SU-DHL-6 (cell line): ENCODE measurements at regions not wholly inside any gene's neighbourhood (a gene's known extent, or its start where the extent isn't known, plus 50 kb on each side); places are given as distances from the start of the nearest gene placed in this dataset.
"Not testable (repeated sequence)": the region's sequence is repeated elsewhere in the genome, so short reads cannot be mapped to it uniquely, and the experiment has no call there.

ENCODE experiments used
- H2AFZ ChIP-seq: fragments of 200-600 bp; sonication (generic); 2 replicates; pipeline ENCODE4 v1.6.1; 2014; ENCODE audit warnings: low read depth, mild to moderate bottlenecking, moderate library complexity, mixed read lengths, antibody characterized with exemption, low read length; ENCODE audit not compliant: severe bottlenecking
- H3F3A ChIP-seq: fragments of 200-600 bp; shearing (Covaris generic); 2 replicates; pipeline ENCODE4 v1.6.0; 2016; ENCODE audit warnings: antibody characterized with exemption, mild to moderate bottlenecking; ENCODE audit not compliant: insufficient read depth
- H3K27ac ChIP-seq: fragments of 200-600 bp; sonication (generic); 2 replicates; pipeline ENCODE4 v1.5.1; 2016; ENCODE audit warnings: low read depth, mild to moderate bottlenecking, low read length, moderate library complexity, mixed read lengths
- H3K27me3 ChIP-seq: fragments of 200-600 bp; sonication (generic), shearing (Covaris generic); 2 replicates; pipeline ENCODE4 v1.6.0; 2014; ENCODE audit warnings: mild to moderate bottlenecking, low read length
- H3K36me3 ChIP-seq: fragments of 200-600 bp; sonication (generic); 2 replicates; pipeline ENCODE4 v1.6.1; 2014; ENCODE audit warnings: mild to moderate bottlenecking, low read length, mixed read lengths
- H3K4me2 ChIP-seq: fragments of 300-600, 200-600 bp; shearing (Covaris generic), sonication (generic); 2 replicates; pipeline ENCODE4 v1.6.0; 2014; ENCODE audit warnings: low read length, low read depth, mild to moderate bottlenecking; ENCODE audit not compliant: poor library complexity, severe bottlenecking
- H3K4me3 ChIP-seq: fragments of 200-600 bp; sonication (generic); 2 replicates; pipeline ENCODE4 v1.5.1; 2014; ENCODE audit warnings: antibody characterized with exemption, low read length, mild to moderate bottlenecking, mixed read lengths; ENCODE audit not compliant: insufficient read depth, poor library complexity, severe bottlenecking
- H3K79me2 ChIP-seq: fragments of 200-600 bp; sonication (generic); 2 replicates; pipeline ENCODE4 v1.6.1; 2014; ENCODE audit warnings: mild to moderate bottlenecking, low read length, moderate library complexity; ENCODE audit not compliant: insufficient read depth
- H3K9ac ChIP-seq: fragments of 200-600 bp; sonication (generic); 2 replicates; pipeline ENCODE4 v1.7.0; 2014; ENCODE audit warnings: mild to moderate bottlenecking, low read length
- H3K9me2 ChIP-seq: fragments of 200-600 bp; sonication (generic); replicated peaks from 2 replicates; pipeline ENCODE4 v1.6.1; 2014; ENCODE audit warnings: low read length; ENCODE audit not compliant: insufficient read depth
- H3K9me3 ChIP-seq: fragments of 200-600 bp; sonication (generic); 2 replicates; pipeline ENCODE4 v1.6.1; 2014; ENCODE audit warnings: low read length, mixed read lengths; ENCODE audit not compliant: insufficient read depth
- H4K20me1 ChIP-seq: fragments of 200-600 bp; sonication (generic); 2 replicates; pipeline ENCODE4 v1.6.1; 2014; ENCODE audit warnings: low read depth, mild to moderate bottlenecking, antibody characterized with exemption, low read length, moderate library complexity, mixed read lengths
- EZH2phosphoT487 ChIP-seq: fragments of 200-600 bp; sonication (generic), shearing (Covaris generic); conservative IDR thresholded peaks from 2 replicates; pipeline ENCODE4 v1.6.1; 2018; ENCODE audit warnings: mild to moderate bottlenecking, antibody characterized with exemption, low read length, moderate library complexity, mixed read lengths
- TF ChIP-seq, protein P1 (sequence below): fragments of 200-600 bp; sonication (generic); IDR thresholded peaks from one replicate; pipeline ENCODE4 v1.5.1; 2017; ENCODE audit warnings: antibody characterized with exemption, mild to moderate bottlenecking, low read length, moderate library complexity; ENCODE audit not compliant: insufficient read depth, poor library complexity, severe bottlenecking

DNA sequence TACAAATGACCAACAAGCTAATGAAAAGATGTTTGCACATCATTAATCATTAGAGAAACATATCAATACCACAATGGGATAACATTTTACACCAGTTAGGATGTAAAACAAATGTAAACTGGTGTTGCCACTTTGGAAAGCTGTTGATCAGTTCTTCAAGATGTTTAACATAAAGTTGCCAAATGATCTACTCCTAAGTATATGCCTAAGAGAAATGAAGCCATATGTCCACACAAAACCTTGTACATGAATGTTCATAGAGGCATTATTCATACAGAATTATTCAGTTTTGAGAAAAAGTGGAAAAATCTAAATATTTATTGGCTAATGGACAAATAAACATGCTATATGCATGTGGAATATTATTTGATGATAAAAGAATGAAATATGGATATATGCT is 136.9 kb upstream of the KITLG start:
- TF ChIP-seq, protein P1, sequence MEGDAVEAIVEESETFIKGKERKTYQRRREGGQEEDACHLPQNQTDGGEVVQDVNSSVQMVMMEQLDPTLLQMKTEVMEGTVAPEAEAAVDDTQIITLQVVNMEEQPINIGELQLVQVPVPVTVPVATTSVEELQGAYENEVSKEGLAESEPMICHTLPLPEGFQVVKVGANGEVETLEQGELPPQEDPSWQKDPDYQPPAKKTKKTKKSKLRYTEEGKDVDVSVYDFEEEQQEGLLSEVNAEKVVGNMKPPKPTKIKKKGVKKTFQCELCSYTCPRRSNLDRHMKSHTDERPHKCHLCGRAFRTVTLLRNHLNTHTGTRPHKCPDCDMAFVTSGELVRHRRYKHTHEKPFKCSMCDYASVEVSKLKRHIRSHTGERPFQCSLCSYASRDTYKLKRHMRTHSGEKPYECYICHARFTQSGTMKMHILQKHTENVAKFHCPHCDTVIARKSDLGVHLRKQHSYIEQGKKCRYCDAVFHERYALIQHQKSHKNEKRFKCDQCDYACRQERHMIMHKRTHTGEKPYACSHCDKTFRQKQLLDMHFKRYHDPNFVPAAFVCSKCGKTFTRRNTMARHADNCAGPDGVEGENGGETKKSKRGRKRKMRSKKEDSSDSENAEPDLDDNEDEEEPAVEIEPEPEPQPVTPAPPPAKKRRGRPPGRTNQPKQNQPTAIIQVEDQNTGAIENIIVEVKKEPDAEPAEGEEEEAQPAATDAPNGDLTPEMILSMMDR, result no peak
- TF ChIP-seq EZH2phosphoT487, result no peak
- Histone ChIP-seq H2AFZ (no peak overlapping the region), H3F3A (no peaks in the 10 kb centered on the region), H3K4me3 (no peak overlapping the region), H3K27ac (no peak overlapping the region), H3K36me3 (no peaks in the 10 kb centered on the region), H3K9me2 (no peaks in the 10 kb centered on the region), H3K27me3 (no peaks in the 10 kb centered on the region), H3K79me2 (no peaks in the 10 kb centered on the region), H3K4me2 (no peak overlapping the region), H3K9ac (no peak overlapping the region), H3K9me3 (no peaks in the 10 kb centered on the region), H4K20me1 (no peaks in the 10 kb centered on the region)

GRCh38 chr12:88716240-88716639 is 136.0 kb upstream of the KITLG start:
- Histone ChIP-seq H3K9me2 (no peaks in the 10 kb centered on the region), H3K27me3 (no peaks in the 10 kb centered on the region), H3K27ac (no peak overlapping the region), H2AFZ (no peak overlapping the region), H3K9me3 (no peaks in the 10 kb centered on the region), H3F3A (no peaks in the 10 kb centered on the region), H3K9ac (no peak overlapping the region), H3K36me3 (no peaks in the 10 kb centered on the region), H3K4me3 (no peak overlapping the region), H4K20me1 (no peaks in the 10 kb centered on the region), H3K4me2 (no peak overlapping the region), H3K79me2 (no peaks in the 10 kb centered on the region)
- TF ChIP-seq EZH2phosphoT487, result no peak
- TF ChIP-seq, protein P1, result no peak

GRCh38 chr12:88715673-88716072 is 135.4 kb upstream of the KITLG start:
- Histone ChIP-seq H3K27me3 (no peaks in the 10 kb centered on the region), H3K4me2 (no peak overlapping the region), H3K79me2 (no peaks in the 10 kb centered on the region), H3K9me3 (no peaks in the 10 kb centered on the region), H3K4me3 (no peak overlapping the region), H3K9me2 (no peaks in the 10 kb centered on the region), H3K36me3 (no peaks in the 10 kb centered on the region), H3F3A (no peaks in the 10 kb centered on the region), H3K9ac (no peak overlapping the region), H3K27ac (no peak overlapping the region), H2AFZ (no peak overlapping the region), H4K20me1 (no peaks in the 10 kb centered on the region)
- TF ChIP-seq, protein P1, result no peak
- TF ChIP-seq EZH2phosphoT487, result no peak

GRCh38 chr12:88714263-88714882 is 134.1 kb upstream of the KITLG start:
- H3K4me3 ChIP-seq, H3K9me3 ChIP-seq, H3K27ac ChIP-seq, H3K4me2 ChIP-seq, H4K20me1 ChIP-seq, H3F3A ChIP-seq, H3K9me2 ChIP-seq, H2AFZ ChIP-seq, H3K79me2 ChIP-seq, H3K27me3 ChIP-seq, H3K36me3 ChIP-seq, H3K9ac ChIP-seq: not testable (repeated sequence)
